ENCODE measurements at regions not wholly inside any gene's neighbourhood (a gene's known extent, or its start where the extent isn't known, plus 50 kb on each side); places are given as distances from the start of the nearest gene placed in this dataset.
"Not testable (repeated sequence)": the region's sequence is repeated elsewhere in the genome, so short reads cannot be mapped to it uniquely, and the experiment has no call there.

GRCh38 chr9:73995836-73996235, 501.3 kb upstream of the RORB start:
- DNase-seq (ENCODE audit: low read depth, low spot score): no peak

GRCh38 chr9:73996844-73997243, 500.3 kb upstream of the RORB start:
- no peak for DNase-seq (ENCODE audit: low read depth, low spot score)

- no peak for DNase-seq (ENCODE audit: low read depth, low spot score)
Measured at GRCh38 chr9:74001382-74001781, 495.8 kb upstream of the RORB start.

GRCh38 chr9:74006935-74007334, 490.2 kb upstream of the RORB start:
- no peak for DNase-seq (ENCODE audit: low read depth, low spot score)

- no peak for DNase-seq (ENCODE audit: low read depth, low spot score)
Measured at GRCh38 chr9:74007833-74008232, 489.3 kb upstream of the RORB start.

GRCh38 chr9:74016004-74016403, 481.1 kb upstream of the RORB start:
- DNase-seq (ENCODE audit: low read depth, low spot score): no peak

GRCh38 chr9:74025402-74025925, 471.7 kb upstream of the RORB start:
- no peak for DNase-seq (ENCODE audit: low read depth, low spot score)

- DNase-seq (ENCODE audit: low read depth, low spot score): no peak
Measured at GRCh38 chr9:74032421-74032820, 464.7 kb upstream of the RORB start.

GRCh38 chr9:74035786-74036185, 461.3 kb upstream of the RORB start:
- no peak for DNase-seq (ENCODE audit: low read depth, low spot score)

- no peak for DNase-seq (ENCODE audit: low read depth, low spot score)
Measured at GRCh38 chr9:74036549-74037231, 460.4 kb upstream of the RORB start.

GRCh38 chr9:74037274-74037673, 459.9 kb upstream of the RORB start:
- DNase-seq (ENCODE audit: low read depth, low spot score): no peak

GRCh38 chr9:74041588-74041987, 455.5 kb upstream of the RORB start:
- DNase-seq (ENCODE audit: low read depth, low spot score): no peak

- no peak for DNase-seq (ENCODE audit: low read depth, low spot score)
Measured at GRCh38 chr9:74044844-74045243, 452.3 kb upstream of the RORB start.

- no peak for DNase-seq (ENCODE audit: low read depth, low spot score)
Measured at GRCh38 chr9:74056023-74056422, 441.1 kb upstream of the RORB start.

GRCh38 chr9:74057051-74057450, 440.1 kb upstream of the RORB start:
- DNase-seq (ENCODE audit: low read depth, low spot score): not testable (repeated sequence)

GRCh38 chr9:74064702-74065101, 432.4 kb upstream of the RORB start:
- DNase-seq (ENCODE audit: low read depth, low spot score): no peak

- DNase-seq (ENCODE audit: low read depth, low spot score): no peak
Measured at GRCh38 chr9:74066128-74066527, 431.0 kb upstream of the RORB start.

GRCh38 chr9:74066605-74067004, 430.5 kb upstream of the RORB start:
- DNase-seq (ENCODE audit: low read depth, low spot score): no peak

GRCh38 chr9:74071502-74071901, 425.6 kb upstream of the RORB start:
- DNase-seq (ENCODE audit: low read depth, low spot score): no peak

GRCh38 chr9:74073897-74074296, 423.2 kb upstream of the RORB start:
- DNase-seq (ENCODE audit: low read depth, low spot score): no peak

- DNase-seq (ENCODE audit: low read depth, low spot score): no peak
Measured at GRCh38 chr9:74078647-74079046, 418.5 kb upstream of the RORB start.

GRCh38 chr9:74080652-74081051, 416.5 kb upstream of the RORB start:
- DNase-seq (ENCODE audit: low read depth, low spot score): not testable (repeated sequence)

GRCh38 chr9:74083681-74084433, 413.3 kb upstream of the RORB start:
- DNase-seq (ENCODE audit: low read depth, low spot score): no peak
